ENCODE measurements at regions not wholly inside any gene's neighbourhood (a gene's known extent, or its start where the extent isn't known, plus 50 kb on each side); places are given as distances from the start of the nearest gene placed in this dataset.

GRCh38 chr20:63115651-63116411, 100.1 kb downstream of the YTHDF1 start:
- Mint-ChIP-seq H3K4me1 (no peaks in the 10 kb centered on the region), H3K27ac (no peak overlapping the region), H3K36me3 (ENCODE audit: low read depth) (no peaks in the 10 kb centered on the region), H3K9me3 (peaks cover 6% of the 10 kb centered on the region), H3K27me3 (ENCODE audit: low read depth) (peaks cover 54% of the 10 kb centered on the region), H3K4me3 (no peak overlapping the region)
- TF ChIP-seq CTCF (IDR thresholded peaks at IDR 0.05; ENCODE audit: unreplicated experiment in 3 of 3): no peak

GRCh38 chr20:63114693-63115311, 101.1 kb downstream of the YTHDF1 start:
- Mint-ChIP-seq H3K36me3 (ENCODE audit: low read depth) (no peaks in the 10 kb centered on the region), H3K9me3 (peaks cover 8% of the 10 kb centered on the region), H3K4me3 (no peak overlapping the region), H3K27me3 (ENCODE audit: low read depth) (peaks cover 62% of the 10 kb centered on the region), H3K4me1 (no peaks in the 10 kb centered on the region), H3K27ac (no peak overlapping the region)
- no peak for TF ChIP-seq CTCF (IDR thresholded peaks at IDR 0.05; ENCODE audit: unreplicated experiment in 3 of 3)

GRCh38 chr20:63114006-63114692, 101.8 kb downstream of the YTHDF1 start:
- Mint-ChIP-seq H3K4me1 (no peaks in the 10 kb centered on the region), H3K9me3 (peaks cover 9% of the 10 kb centered on the region), H3K36me3 (ENCODE audit: low read depth) (no peaks in the 10 kb centered on the region), H3K4me3 (no peak overlapping the region), H3K27me3 (ENCODE audit: low read depth) (peaks cover 66% of the 10 kb centered on the region), H3K27ac (no peak overlapping the region)
- TF ChIP-seq CTCF (IDR thresholded peaks at IDR 0.05; ENCODE audit: unreplicated experiment in 3 of 3): no peak

- H3K9me3 Mint-ChIP-seq: peaks cover 9% of the 10 kb centered on the region
- H3K4me1 Mint-ChIP-seq: no peaks in the 10 kb centered on the region
- peaks cover 57% of the 10 kb centered on the region for H3K27me3 Mint-ChIP-seq (ENCODE audit: low read depth)
These were observed 103.3 kb downstream of the YTHDF1 start for GRCh38 chr20:63112491-63113219.

GRCh38 chr20:63108247-63108646, 101.5 kb upstream of the BHLHE23 start:
- Mint-ChIP-seq H3K27ac (no peak overlapping the region), H3K4me3 (no peak overlapping the region), H3K27me3 (ENCODE audit: low read depth) (peaks cover 47% of the 10 kb centered on the region), H3K36me3 (ENCODE audit: low read depth) (no peaks in the 10 kb centered on the region), H3K4me1 (no peaks in the 10 kb centered on the region), H3K9me3 (peaks cover 9% of the 10 kb centered on the region)
- no peak for TF ChIP-seq CTCF (IDR thresholded peaks at IDR 0.05; ENCODE audit: unreplicated experiment in 3 of 3)

More at GRCh38 chr20:63112491-63113219, 103.3 kb downstream of the YTHDF1 start:
- no peak for TF ChIP-seq CTCF (IDR thresholded peaks at IDR 0.05; ENCODE audit: unreplicated experiment in 3 of 3)
- Mint-ChIP-seq H3K27ac (no peak overlapping the region), H3K4me3 (no peak overlapping the region), H3K36me3 (ENCODE audit: low read depth) (no peaks in the 10 kb centered on the region)
